GM13976 (cell line): ENCODE measurements at regions not wholly inside any gene's neighbourhood (a gene's known extent, or its start where the extent isn't known, plus 50 kb on each side); places are given as distances from the start of the nearest gene placed in this dataset.

Experiments
- DNase-seq: peaks from one replicate; pipeline ENCODE4 v3.0.0; 2012; ENCODE audit warnings: low spot score
- CTCF ChIP-seq: IDR thresholded peaks from 2 replicates; pipeline ENCODE4 v1.5.1; 2012; ENCODE audit warnings: borderline replicate concordance, mild to moderate bottlenecking; ENCODE audit not compliant: insufficient read depth; ENCODE audit errors: extremely low read depth, missing control alignments, control extremely low read depth
- in situ Hi-C: fragments of 300-500 bp; cut with MboI; formaldehyde crosslinking; loops from one replicate; pipeline ENCODE4 v1.12.0; 2022; ENCODE audit warnings: low sequenced_read_pairs, mixed read lengths, inconsistent platforms; ENCODE audit not compliant: unreplicated experiment

- no peak for TF ChIP-seq CTCF
- in situ Hi-C loops, result no loop called here
- no peak for DNase-seq
Measured at GRCh38 chr3:80152692-80153091, 384.9 kb upstream of the ROBO1 start.

- no peak for TF ChIP-seq CTCF
- DNase-seq, result no peak
- in situ Hi-C loops, result no loop called here
Measured at GRCh38 chr3:80142714-80143113, 374.9 kb upstream of the ROBO1 start.

GRCh38 chr3:80141557-80141956 is 373.8 kb upstream of the ROBO1 start:
- in situ Hi-C loops, result no loop called here
- DNase-seq, result no peak
- TF ChIP-seq CTCF, result no peak

- TF ChIP-seq CTCF, result no peak
- no peak for DNase-seq
- in situ Hi-C loops, result no loop called here
Measured at GRCh38 chr3:80116281-80116680, 348.5 kb upstream of the ROBO1 start.

GRCh38 chr3:80114694-80115093 is 346.9 kb upstream of the ROBO1 start:
- no peak for DNase-seq
- in situ Hi-C loops, result no loop called here
- TF ChIP-seq CTCF, result no peak

GRCh38 chr3:80113331-80113730 is 345.5 kb upstream of the ROBO1 start:
- no peak for TF ChIP-seq CTCF
- in situ Hi-C loops, result no loop called here

GRCh38 chr3:80099559-80100066 is 331.8 kb upstream of the ROBO1 start:
- TF ChIP-seq CTCF, result no peak
- DNase-seq, result no peak
- in situ Hi-C loops, result no loop called here

More at GRCh38 chr3:80113331-80113730, 345.5 kb upstream of the ROBO1 start:
- no peak for DNase-seq
